Activated naive CD8-positive, alpha-beta T cell treated with anti-CD3 and anti-CD28 coated beads, Interleukin-2, amount 50 U/mL, for 24 hours (primary cell): ENCODE measurements at regions not wholly inside any gene's neighbourhood (a gene's known extent, or its start where the extent isn't known, plus 50 kb on each side); places are given as distances from the start of the nearest gene placed in this dataset.

Experiments used
- ATAC-seq: fragments of 150-1000 bp; cut with Tn5 transposase; one replicate; pipeline ENCODE4 v1.10.0; 2021
- DNase-seq: peaks from one replicate; pipeline ENCODE4 v3.0.0; 2021
- H3K27ac Mint-ChIP-seq: one replicate; pipeline ENCODE4 v1.8.0; 2021; ENCODE audit warnings: mild to moderate bottlenecking, mixed read lengths
- H3K27me3 Mint-ChIP-seq: one replicate; pipeline ENCODE4 v1.8.0; 2021; ENCODE audit warnings: mixed read lengths
- H3K36me3 Mint-ChIP-seq: one replicate; pipeline ENCODE4 v1.8.0; 2021; ENCODE audit warnings: low read depth, mixed read lengths
- H3K4me1 Mint-ChIP-seq: one replicate; pipeline ENCODE4 v1.8.0; 2021; ENCODE audit warnings: mixed read lengths
- H3K4me3 Mint-ChIP-seq: one replicate; pipeline ENCODE4 v1.8.0; 2021; ENCODE audit warnings: mild to moderate bottlenecking, moderate library complexity, mixed read lengths
- H3K9me3 Mint-ChIP-seq: one replicate; pipeline ENCODE4 v1.8.0; 2021; ENCODE audit warnings: mixed read lengths

DNA sequence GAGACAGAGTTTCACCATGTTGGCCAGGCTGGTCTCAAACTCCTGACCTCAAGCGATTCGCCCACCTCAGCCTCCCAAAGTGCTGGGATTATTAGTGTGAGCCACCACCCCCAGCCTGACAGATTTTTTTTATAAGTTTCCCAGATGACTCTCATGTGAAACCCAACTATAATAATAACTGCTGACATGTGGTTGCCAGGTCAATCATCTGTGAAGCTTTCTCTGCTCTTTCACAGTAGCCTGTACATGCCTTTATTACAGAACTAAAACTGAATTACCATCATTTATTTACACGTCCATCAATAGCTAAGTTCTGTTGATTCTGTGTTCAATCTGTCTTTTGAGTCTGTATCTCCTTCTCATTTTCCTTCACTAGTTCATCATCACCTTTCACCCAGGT, 218.5 kb downstream of the RPS29 start:
- no peaks in the 10 kb centered on the region for H3K9me3 Mint-ChIP-seq
- H3K36me3 Mint-ChIP-seq: no peaks in the 10 kb centered on the region
- H3K27ac Mint-ChIP-seq: no peak overlapping the region
- H3K4me3 Mint-ChIP-seq: no peak overlapping the region
- no peaks in the 10 kb centered on the region for H3K4me1 Mint-ChIP-seq
- DNase-seq (no peak), ATAC-seq (no peak)
- H3K27me3 Mint-ChIP-seq: peaks cover 7% of the 10 kb centered on the region

- ATAC-seq: no peak
- Mint-ChIP-seq H3K27me3 (peaks cover 7% of the 10 kb centered on the region), H3K36me3 (no peaks in the 10 kb centered on the region), H3K4me3 (no peak overlapping the region), H3K27ac (no peak overlapping the region), H3K9me3 (no peaks in the 10 kb centered on the region), H3K4me1 (no peaks in the 10 kb centered on the region)
- no peak for DNase-seq
Measured at GRCh38 chr14:49366416-49366815, 219.8 kb downstream of the RPS29 start.

GRCh38 chr14:49364752-49365117, 221.4 kb downstream of the RPS29 start:
- no peak for ATAC-seq
- Mint-ChIP-seq H3K27ac (no peak overlapping the region), H3K4me3 (no peak overlapping the region), H3K4me1 (no peaks in the 10 kb centered on the region), H3K36me3 (no peaks in the 10 kb centered on the region), H3K9me3 (no peaks in the 10 kb centered on the region), H3K27me3 (peaks cover 4% of the 10 kb centered on the region)
- DNase-seq: no peak

GRCh38 chr14:49363821-49364751, 222.1 kb downstream of the RPS29 start:
- Mint-ChIP-seq H3K27ac (no peak overlapping the region), H3K4me1 (no peaks in the 10 kb centered on the region), H3K9me3 (no peaks in the 10 kb centered on the region), H3K36me3 (no peaks in the 10 kb centered on the region), H3K27me3 (peaks cover 2% of the 10 kb centered on the region), H3K4me3 (no peak overlapping the region)
- DNase-seq (no peak), ATAC-seq (no peak)

GRCh38 chr14:49362916-49363315, 223.3 kb downstream of the RPS29 start:
- H3K4me3 Mint-ChIP-seq: no peak overlapping the region
- H3K36me3 Mint-ChIP-seq: no peaks in the 10 kb centered on the region
- DNase-seq (no peak), ATAC-seq (no peak)
- peaks cover 3% of the 10 kb centered on the region for H3K27me3 Mint-ChIP-seq
- no peaks in the 10 kb centered on the region for H3K4me1 Mint-ChIP-seq
- H3K9me3 Mint-ChIP-seq: no peaks in the 10 kb centered on the region
- H3K27ac Mint-ChIP-seq: no peak overlapping the region

- no peak overlapping the region for H3K27ac Mint-ChIP-seq
- H3K4me3 Mint-ChIP-seq: no peak overlapping the region
- ATAC-seq (no peak), DNase-seq (no peak)
- H3K27me3 Mint-ChIP-seq: peaks cover 8% of the 10 kb centered on the region
- no peaks in the 10 kb centered on the region for H3K4me1 Mint-ChIP-seq
- no peaks in the 10 kb centered on the region for H3K9me3 Mint-ChIP-seq
- no peaks in the 10 kb centered on the region for H3K36me3 Mint-ChIP-seq
Measured at GRCh38 chr14:49339130-49339529, 247.1 kb downstream of the RPS29 start.

DNA sequence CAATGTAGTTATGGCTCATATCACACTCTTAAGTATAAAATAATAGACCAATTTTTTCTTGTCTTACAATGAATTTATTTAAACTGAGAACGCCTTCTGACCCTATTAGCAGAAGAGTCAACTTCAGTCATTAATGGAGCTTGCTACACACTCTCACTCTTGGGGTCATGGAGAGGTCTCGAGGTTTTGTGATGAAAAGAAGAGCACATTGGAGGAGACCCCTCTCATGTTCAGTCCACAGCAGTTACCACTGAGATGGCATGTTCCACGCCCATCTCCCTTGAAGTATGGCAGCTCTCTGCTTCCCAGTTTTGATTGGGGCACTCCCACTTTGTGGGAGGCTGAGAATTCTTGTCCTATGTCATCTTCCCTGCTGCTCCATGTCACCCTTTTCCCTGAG, 266.4 kb downstream of the RPS29 start:
- no peak for ATAC-seq
- Mint-ChIP-seq H3K27me3 (peaks cover 7% of the 10 kb centered on the region), H3K36me3 (no peaks in the 10 kb centered on the region), H3K27ac (no peak overlapping the region), H3K9me3 (no peaks in the 10 kb centered on the region), H3K4me3 (no peak overlapping the region), H3K4me1 (no peaks in the 10 kb centered on the region)
- no peak for DNase-seq

- ATAC-seq (no peak), DNase-seq (no peak)
- Mint-ChIP-seq H3K27me3 (peaks cover 2% of the 10 kb centered on the region), H3K4me1 (no peaks in the 10 kb centered on the region), H3K36me3 (no peaks in the 10 kb centered on the region), H3K4me3 (no peak overlapping the region), H3K9me3 (no peaks in the 10 kb centered on the region), H3K27ac (no peak overlapping the region)
Measured at GRCh38 chr14:49315570-49315969, 270.6 kb downstream of the RPS29 start.

DNA sequence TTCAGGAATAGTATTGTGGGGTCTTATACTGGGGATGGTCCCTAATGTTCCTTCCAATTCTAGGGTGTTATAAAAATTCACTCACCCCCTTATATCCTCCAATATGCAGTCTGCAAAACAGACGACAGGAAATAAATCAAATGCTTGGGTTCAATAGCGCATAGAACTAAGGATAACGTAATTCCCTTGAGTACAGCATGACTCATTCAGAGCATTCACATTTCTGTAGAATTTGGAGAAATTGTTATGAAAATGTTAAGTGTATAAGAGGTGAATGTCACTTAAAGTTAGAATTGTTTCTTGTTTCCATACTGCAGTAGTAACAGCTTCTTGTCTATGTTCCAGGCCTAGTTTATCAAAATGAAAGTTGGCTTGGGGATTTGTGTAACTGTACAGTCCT, 271.4 kb downstream of the RPS29 start:
- no peak for DNase-seq

GRCh38 chr14:49313108-49313507, 273.1 kb downstream of the RPS29 start:
- H3K9me3 Mint-ChIP-seq: no peaks in the 10 kb centered on the region
- no peak overlapping the region for H3K4me3 Mint-ChIP-seq
- H3K4me1 Mint-ChIP-seq: no peaks in the 10 kb centered on the region
- DNase-seq (no peak), ATAC-seq (no peak)
- no peaks in the 10 kb centered on the region for H3K36me3 Mint-ChIP-seq
- no peak overlapping the region for H3K27ac Mint-ChIP-seq
- peaks cover 3% of the 10 kb centered on the region for H3K27me3 Mint-ChIP-seq

More for the DNA sequence above, 271.4 kb downstream of the RPS29 start:
- no peaks in the 10 kb centered on the region for H3K9me3 Mint-ChIP-seq
- no peak overlapping the region for H3K4me3 Mint-ChIP-seq
- ATAC-seq: no peak
- H3K27me3 Mint-ChIP-seq: peaks cover 3% of the 10 kb centered on the region
- no peaks in the 10 kb centered on the region for H3K4me1 Mint-ChIP-seq
- no peak overlapping the region for H3K27ac Mint-ChIP-seq
- no peaks in the 10 kb centered on the region for H3K36me3 Mint-ChIP-seq

- no peaks in the 10 kb centered on the region for H3K4me1 Mint-ChIP-seq
- DNase-seq: no peak
- no peak for ATAC-seq
- H3K36me3 Mint-ChIP-seq: no peaks in the 10 kb centered on the region
- H3K9me3 Mint-ChIP-seq: no peaks in the 10 kb centered on the region
- no peak overlapping the region for H3K27ac Mint-ChIP-seq
- peaks cover 5% of the 10 kb centered on the region for H3K27me3 Mint-ChIP-seq
- no peak overlapping the region for H3K4me3 Mint-ChIP-seq
Measured at GRCh38 chr14:49310298-49310697, 275.9 kb downstream of the RPS29 start.

DNA sequence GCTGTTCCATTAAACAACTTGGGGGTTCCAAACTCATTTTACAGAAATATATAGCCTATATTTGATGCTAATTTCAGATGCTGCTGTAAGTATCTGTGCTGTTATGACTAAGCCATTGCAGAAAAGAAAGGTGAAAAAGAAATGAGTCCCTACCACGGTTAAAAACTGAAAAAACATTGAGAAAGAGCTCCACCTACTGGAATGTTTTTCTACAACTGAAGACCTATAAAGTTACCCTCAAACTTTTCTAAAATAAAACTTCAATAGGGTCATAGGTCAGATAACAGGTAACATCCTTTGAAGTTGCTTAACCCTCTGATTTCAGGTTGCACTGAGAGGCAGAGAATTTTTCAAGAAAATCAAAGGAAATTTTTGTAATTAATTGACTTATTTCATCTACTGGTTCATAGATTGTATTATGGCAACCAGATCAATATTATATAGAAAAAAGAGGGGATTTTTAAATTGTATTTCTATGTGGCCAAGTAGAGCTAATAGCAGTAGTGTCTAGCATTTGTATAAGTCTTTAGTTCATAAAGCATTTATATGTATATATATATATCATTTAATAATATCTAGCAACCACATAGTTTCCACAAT, 279.9 kb downstream of the RPS29 start:
- ATAC-seq: no peak
- no peaks in the 10 kb centered on the region for H3K36me3 Mint-ChIP-seq
- H3K9me3 Mint-ChIP-seq: no peaks in the 10 kb centered on the region
- no peaks in the 10 kb centered on the region for H3K4me1 Mint-ChIP-seq
- peaks cover 5% of the 10 kb centered on the region for H3K27me3 Mint-ChIP-seq
- DNase-seq: no peak
- no peak overlapping the region for H3K4me3 Mint-ChIP-seq
- H3K27ac Mint-ChIP-seq: no peak overlapping the region

DNA sequence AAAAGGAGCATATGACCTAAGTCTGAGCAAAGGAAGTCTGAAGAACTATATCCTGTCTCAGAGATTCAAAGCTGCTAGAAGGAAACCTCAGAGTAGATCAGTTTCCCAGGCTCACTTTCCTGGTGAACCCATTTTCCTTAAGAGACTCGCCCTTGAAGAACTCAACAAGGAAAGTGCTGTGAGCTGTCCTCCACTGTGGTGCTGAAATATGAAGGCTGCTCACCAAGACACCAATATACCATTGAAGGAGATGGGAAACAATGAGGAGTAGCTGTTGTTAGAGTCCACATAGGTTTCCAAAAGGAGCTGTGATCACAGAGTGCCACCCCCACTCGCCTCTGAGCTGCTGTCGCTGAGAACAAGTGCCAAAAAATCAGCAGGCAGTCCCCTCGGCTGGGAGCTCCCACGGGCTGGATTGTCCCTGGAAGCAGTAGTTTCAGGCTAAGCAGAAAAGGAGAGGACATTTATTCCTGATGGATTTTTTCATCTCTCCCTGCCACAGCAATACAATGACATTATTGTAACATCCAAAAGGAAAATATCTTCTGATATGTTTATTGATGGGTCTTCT, 282.1 kb downstream of the RPS29 start:
- Mint-ChIP-seq H3K27ac (no peak overlapping the region), H3K9me3 (no peaks in the 10 kb centered on the region), H3K4me1 (no peaks in the 10 kb centered on the region), H3K36me3 (no peaks in the 10 kb centered on the region), H3K4me3 (no peak overlapping the region), H3K27me3 (peaks cover 2% of the 10 kb centered on the region)
- DNase-seq (no peak), ATAC-seq (no peak)

DNA sequence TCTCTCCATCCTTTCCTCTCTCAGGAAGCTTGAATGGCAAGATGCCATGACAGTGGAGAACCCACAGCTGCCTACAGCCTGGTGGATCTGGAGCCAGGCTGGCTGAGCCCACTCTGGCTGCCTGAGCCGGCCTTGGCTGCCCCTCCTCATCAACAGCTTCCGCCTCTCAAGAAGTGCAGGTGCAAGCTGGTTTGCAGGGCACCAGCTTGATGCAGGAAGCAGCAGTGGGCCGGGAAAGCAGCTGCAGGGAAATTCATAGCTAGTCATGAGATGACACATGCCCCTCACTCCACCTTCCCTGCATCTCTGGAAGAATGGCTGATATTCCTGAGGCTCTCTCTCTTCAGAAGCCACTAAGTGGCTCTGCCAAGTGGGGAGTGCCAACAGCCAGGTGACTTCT, 289.1 kb downstream of the RPS29 start:
- no peak for ATAC-seq
- H3K27ac Mint-ChIP-seq: no peak overlapping the region
- H3K9me3 Mint-ChIP-seq: no peaks in the 10 kb centered on the region
- H3K4me1 Mint-ChIP-seq: no peaks in the 10 kb centered on the region
- no peaks in the 10 kb centered on the region for H3K27me3 Mint-ChIP-seq
- no peak overlapping the region for H3K4me3 Mint-ChIP-seq
- no peak for DNase-seq
- no peaks in the 10 kb centered on the region for H3K36me3 Mint-ChIP-seq

GRCh38 chr14:49294621-49295148, 291.5 kb downstream of the RPS29 start:
- DNase-seq: no peak
- H3K27me3 Mint-ChIP-seq: no peaks in the 10 kb centered on the region
- H3K36me3 Mint-ChIP-seq: no peaks in the 10 kb centered on the region
- no peak overlapping the region for H3K27ac Mint-ChIP-seq
- H3K9me3 Mint-ChIP-seq: no peaks in the 10 kb centered on the region
- no peak for ATAC-seq
- H3K4me3 Mint-ChIP-seq: no peak overlapping the region
- H3K4me1 Mint-ChIP-seq: no peaks in the 10 kb centered on the region
